GM12875 (cell line): ENCODE measurements at regions not wholly inside any gene's neighbourhood (a gene's known extent, or its start where the extent isn't known, plus 50 kb on each side); places are given as distances from the start of the nearest gene placed in this dataset.

Experiments used
- H3K4me3 ChIP-seq: one replicate; pipeline ENCODE4 v1.5.1; 2011; ENCODE audit warnings: low read depth, low read length, control low read depth
- CTCF ChIP-seq: IDR thresholded peaks from 2 replicates; pipeline ENCODE4 v1.5.1; 2011; ENCODE audit warnings: low read depth, mild to moderate bottlenecking, control low read depth, inconsistent platforms, low read length, moderate library complexity, borderline replicate concordance; ENCODE audit not compliant: insufficient read depth

DNA sequence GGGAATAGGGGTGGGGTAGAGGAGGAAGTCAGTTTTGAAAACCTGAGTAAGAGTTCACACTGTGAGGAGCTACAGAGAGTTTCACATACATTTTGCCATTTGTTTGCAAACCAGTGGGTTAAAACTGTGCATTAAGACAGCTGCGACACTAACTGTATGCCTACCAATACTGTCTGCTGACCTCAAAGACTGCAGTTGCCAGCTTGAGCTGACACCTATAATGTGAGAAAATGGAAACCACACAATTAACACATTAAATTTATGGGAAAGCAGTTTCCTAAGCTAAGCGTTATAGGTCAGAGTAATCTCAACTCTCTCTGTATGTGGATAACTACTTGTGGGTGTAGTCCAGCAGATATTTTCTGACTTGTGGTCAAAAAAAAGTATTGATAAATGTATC is 756.6 kb upstream of the GCFC2 start:
- no peak for TF ChIP-seq CTCF
- no peak overlapping the region for H3K4me3 ChIP-seq

DNA sequence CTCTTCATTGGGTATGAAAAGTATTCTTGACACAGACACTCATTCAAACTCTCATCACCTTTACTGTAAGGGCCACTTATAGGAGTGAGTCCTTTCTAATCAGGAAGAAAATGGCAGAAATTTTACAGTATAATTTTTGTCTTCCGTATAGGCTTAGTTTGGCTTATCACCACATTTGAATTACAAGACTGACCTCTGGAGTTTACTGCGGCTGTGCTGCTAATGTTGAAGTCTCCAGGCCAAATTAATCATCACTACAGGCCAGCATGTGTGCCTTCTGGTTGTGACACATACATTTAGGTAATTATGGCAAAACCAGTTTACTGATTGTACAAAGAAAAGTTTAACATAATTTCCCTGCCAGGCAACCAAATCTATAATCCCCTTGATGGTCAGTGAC is 753.6 kb upstream of the GCFC2 start:
- H3K4me3 ChIP-seq, result no peak overlapping the region
- no peak for TF ChIP-seq CTCF

DNA sequence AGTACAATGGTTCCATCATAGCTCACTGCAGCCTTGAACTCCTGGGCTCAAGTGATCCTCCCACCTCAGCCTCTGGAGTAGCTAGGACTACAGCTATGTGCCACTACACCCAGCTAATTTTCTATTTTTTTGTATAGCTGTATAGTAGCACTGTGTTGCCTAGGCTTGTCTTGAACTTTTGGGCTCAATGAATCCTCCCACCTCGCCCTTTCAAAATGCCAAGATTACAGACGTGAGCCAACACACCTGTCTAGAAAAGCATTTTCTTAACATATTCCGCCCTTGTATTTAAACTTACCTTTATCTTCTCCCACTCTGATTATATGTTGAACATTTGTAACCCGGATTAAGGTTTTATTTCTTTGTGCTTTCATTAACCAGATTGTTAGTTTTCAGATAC is 750.7 kb upstream of the GCFC2 start:
- no peak for TF ChIP-seq CTCF
- H3K4me3 ChIP-seq, result no peak overlapping the region

DNA sequence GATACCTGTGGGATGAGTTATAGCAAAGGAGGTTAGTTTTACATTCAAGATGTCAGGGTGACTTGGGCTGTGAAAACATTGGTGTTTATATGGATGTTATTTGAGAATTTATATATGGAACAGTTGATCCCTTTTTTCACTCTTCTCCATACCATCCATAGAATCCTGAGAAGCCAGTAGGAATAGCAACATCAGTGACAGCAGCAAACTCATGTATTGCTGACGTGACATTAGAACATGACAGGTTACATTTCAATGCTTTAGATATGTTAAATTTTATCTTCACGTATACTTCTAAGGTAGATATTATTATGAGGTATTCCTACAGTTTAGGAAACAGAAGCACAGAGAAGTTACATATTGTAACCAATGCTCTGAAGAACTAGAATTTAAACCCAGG is 745.2 kb upstream of the GCFC2 start:
- no peak overlapping the region for H3K4me3 ChIP-seq
- no peak for TF ChIP-seq CTCF

DNA sequence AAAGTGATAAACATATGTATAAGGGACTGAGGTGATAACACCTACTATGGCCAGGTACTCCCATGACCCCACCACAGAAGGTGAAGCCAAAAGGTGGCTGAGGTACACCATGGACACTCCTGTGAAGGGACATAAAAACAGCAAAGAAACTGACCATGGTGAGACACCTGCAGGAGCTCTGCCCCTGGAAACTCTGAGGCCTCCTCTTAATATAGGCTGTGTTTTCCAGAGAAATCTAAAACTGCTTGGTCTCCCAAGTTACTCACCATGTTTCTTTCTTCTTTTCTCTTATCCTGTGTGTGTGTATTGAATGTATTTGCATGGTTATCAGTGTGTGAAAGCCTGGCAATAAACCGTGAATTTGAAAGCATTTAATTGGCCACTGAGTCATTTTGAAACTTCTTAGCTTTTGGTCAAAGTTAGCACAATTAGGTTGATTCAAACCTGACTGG is 739.3 kb upstream of the GCFC2 start:
- no peak overlapping the region for H3K4me3 ChIP-seq
- no peak for TF ChIP-seq CTCF

GRCh38 chr2:76448956-76449355 is 738.2 kb upstream of the GCFC2 start:
- H3K4me3 ChIP-seq, result no peak overlapping the region
- TF ChIP-seq CTCF, result no peak

GRCh38 chr2:76447294-76447693 is 736.6 kb upstream of the GCFC2 start:
- TF ChIP-seq CTCF, result no peak
- H3K4me3 ChIP-seq, result no peak overlapping the region
